IPS DF 6.9 (cell line): ENCODE measurements at regions not wholly inside any gene's neighbourhood (a gene's known extent, or its start where the extent isn't known, plus 50 kb on each side); places are given as distances from the start of the nearest gene placed in this dataset.

Experiments
- DNase-seq: peaks from one replicate; pipeline ENCODE4 v3.0.0-alpha.2; 2013; ENCODE audit warnings: low read depth, low spot score
- H3K27ac ChIP-seq: one replicate; pipeline ENCODE4 v1.5.1; 2013; ENCODE audit warnings: low read length, control low read depth
- H3K27me3 ChIP-seq: 2 replicates; pipeline ENCODE4 v1.6.1; 2013; ENCODE audit warnings: mild to moderate bottlenecking, low read length; ENCODE audit not compliant: control insufficient read depth, insufficient read depth
- H3K36me3 ChIP-seq: 2 replicates; pipeline ENCODE4 v1.6.1; 2013; ENCODE audit warnings: low read length; ENCODE audit not compliant: control insufficient read depth, insufficient read depth
- H3K4me1 ChIP-seq: 2 replicates; pipeline ENCODE4 v1.6.1; 2013; ENCODE audit warnings: low read length; ENCODE audit not compliant: control insufficient read depth, insufficient read depth
- H3K4me3 ChIP-seq: 2 replicates; pipeline ENCODE4 v1.5.1; 2013; ENCODE audit warnings: mild to moderate bottlenecking, low read length
- H3K9me3 ChIP-seq: 2 replicates; pipeline ENCODE4 v1.6.1; 2013; ENCODE audit warnings: low read length, inconsistent platforms; ENCODE audit not compliant: control insufficient read depth, insufficient read depth
- WGBS: extraction: QIAGEN DNeasy Blood & Tissue Kit; methylation state at CpG from one replicate; pipeline ENCODE4 v1.1.7; 2013; ENCODE audit warnings: mixed read lengths, missing lambda C conversion rate; ENCODE audit not compliant: insufficient read length, insufficient coverage; 5-methylcytosine and 5-hydroxymethylcytosine counted together

- no peak overlapping the region for H3K27ac ChIP-seq
- no peaks in the 10 kb centered on the region for H3K9me3 ChIP-seq
- WGBS, result no CpG with 5 or more reads among the region's 12 CpGs
- no peaks in the 10 kb centered on the region for H3K27me3 ChIP-seq
- peaks cover 4% of the 10 kb centered on the region; the same call in 1 of the 2 replicates for H3K4me1 ChIP-seq
- H3K36me3 ChIP-seq, result no peaks in the 10 kb centered on the region; the same call in 1 of the 2 replicates
- no peak overlapping the region for H3K4me3 ChIP-seq
- DNase-seq, result no peak
Observed at GRCh38 chr2:20567159-20567925, 83.6 kb downstream of the HS1BP3 start.
